Epidermal melanocyte (primary cell): ENCODE measurements at regions not wholly inside any gene's neighbourhood (a gene's known extent, or its start where the extent isn't known, plus 50 kb on each side); places are given as distances from the start of the nearest gene placed in this dataset.
"Not testable (repeated sequence)": the region's sequence is repeated elsewhere in the genome, so short reads cannot be mapped to it uniquely, and the experiment has no call there.

Source experiments
- DNase-seq: peaks from one replicate; pipeline ENCODE4 v3.0.0; 2011; ENCODE audit warnings: low spot score; ENCODE audit not compliant: insufficient read length

DNA sequence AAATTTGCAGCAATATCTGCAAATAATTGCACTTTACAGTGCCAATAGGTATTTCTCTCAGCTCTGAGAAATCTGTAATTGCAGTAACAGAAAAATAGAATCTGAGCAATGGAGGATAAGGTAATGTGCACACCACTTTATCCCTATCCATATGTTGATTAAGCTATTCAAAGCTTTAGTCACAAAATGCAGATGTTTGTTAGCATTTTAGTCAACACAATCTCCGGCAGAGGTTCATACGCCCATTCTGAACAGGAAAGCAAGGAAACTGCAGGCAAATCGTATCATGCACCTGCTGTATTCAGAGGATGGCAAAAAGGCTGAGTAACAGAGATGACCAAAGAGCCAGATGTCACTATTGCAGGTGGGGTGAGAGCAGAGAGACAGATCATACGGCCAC lies 566.2 kb upstream of the CDH2 start:
- DNase-seq, result no peak

DNA sequence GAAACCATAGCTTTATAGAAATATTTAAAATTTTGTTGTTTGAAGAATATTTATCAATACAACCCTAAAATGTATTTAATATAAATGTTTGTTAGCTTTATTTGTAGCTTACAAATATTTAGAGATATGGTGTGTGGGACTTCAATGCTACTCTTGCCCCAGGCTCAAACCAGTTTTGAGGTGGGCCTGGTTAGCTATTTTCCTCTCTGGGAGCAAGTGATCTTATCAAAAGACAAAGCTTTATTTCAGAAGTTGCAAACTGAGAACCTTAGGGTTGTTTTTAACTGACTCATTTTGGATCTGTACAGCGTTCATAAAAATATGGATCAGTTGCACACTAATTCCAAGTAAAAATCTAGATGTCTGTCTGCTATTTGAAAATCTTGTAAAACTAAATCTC lies 563.6 kb upstream of the CDH2 start:
- no peak for DNase-seq

DNA sequence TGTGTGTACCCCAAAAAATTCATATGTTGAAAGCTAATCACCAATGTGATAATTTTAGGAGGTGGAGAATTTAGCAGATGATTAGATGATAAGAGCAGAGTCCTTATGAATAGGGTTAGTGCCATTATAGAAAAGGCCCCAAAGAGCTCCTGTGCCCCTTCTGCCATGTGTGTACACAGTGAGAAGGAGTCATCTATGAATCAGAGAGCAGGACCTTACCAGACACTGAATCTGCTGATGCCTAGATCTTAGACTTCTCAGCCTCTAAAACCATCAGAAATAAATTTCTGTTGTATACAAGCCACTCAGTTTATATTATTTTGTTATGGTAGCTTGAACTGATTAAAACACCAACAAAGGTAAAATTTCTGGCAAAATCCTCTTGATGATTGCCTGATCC lies 560.0 kb upstream of the CDH2 start:
- no peak for DNase-seq

- DNase-seq, result no peak
Observed at GRCh38 chr18:28736223-28736622, 559.3 kb upstream of the CDH2 start.

DNA sequence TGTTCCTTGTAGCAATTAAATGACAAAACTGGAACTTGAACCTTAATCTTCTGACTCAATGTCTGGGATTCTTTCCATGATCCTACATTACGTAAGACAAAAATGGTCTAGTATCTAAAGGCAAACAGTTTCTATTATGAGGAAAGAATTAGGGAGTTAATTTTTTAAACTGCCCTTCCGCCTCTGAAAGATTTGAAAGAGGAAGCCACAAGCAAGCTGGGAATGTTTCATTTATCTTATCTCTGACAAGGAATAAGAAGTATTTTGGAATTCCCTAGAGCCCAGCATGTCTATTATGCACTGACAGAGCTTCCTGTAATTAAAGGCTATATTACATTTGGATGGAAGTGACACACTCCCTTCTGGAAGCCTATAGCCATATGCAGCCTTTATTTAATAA lies 558.8 kb upstream of the CDH2 start:
- no peak for DNase-seq

DNA sequence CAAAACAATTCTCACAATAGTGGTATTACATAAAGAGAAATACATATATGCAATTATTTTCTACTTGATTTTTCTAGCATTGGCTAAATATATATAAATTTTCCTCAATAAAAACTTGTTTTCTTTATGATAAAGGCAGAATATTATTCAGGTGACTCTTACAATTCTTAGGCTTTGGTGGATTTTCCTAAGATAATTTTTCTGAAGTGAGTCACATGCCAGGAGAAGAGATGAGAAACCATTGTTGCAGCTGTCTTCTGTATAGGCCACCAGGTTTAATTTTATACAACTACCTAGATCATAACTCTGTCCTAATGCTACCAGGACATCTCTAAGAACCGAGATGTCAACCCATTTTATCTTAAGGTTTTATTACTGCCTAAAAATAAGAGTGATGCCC lies 552.4 kb upstream of the CDH2 start:
- DNase-seq, result no peak

GRCh38 chr18:28728891-28729290 lies 552.0 kb upstream of the CDH2 start:
- no peak for DNase-seq

DNA sequence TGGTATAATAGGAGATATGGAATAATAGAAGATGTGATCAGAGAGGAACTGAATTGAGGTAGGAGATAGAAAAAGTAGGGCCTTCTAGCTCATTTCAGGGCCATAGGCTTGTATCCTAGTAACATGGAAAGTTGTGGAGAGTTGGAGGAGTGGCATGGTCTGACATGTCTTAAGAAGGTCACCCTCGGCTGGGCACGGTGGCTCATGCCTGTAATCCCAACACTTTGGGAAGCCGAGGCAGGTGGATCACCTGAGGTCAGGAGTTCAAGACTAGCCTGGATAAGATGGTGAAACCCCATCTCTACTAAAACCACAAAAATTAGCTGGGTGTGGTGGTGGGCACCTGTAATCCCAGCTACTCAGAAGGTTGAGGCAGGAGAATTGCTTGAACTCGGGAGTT lies 550.3 kb upstream of the CDH2 start:
- DNase-seq, result not testable (repeated sequence)

DNA sequence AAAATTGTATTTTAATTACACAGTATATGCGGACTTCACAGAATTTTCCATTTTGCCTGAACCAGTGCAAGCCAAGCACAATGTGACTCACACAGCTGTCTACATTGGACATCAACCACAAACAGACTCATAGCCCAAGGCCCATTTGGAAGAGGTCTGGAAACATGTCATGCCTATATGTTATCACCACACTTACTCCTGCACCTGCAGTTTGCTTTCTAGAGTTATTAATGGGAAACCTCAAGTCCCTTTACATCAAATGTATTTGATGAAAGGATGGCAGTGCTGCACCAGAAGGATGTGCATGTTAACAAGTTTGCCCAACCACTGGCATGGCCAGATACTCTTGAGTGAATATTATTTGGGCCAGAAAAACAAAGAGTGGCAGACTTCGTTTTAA lies 548.9 kb upstream of the CDH2 start:
- no peak for DNase-seq

DNA sequence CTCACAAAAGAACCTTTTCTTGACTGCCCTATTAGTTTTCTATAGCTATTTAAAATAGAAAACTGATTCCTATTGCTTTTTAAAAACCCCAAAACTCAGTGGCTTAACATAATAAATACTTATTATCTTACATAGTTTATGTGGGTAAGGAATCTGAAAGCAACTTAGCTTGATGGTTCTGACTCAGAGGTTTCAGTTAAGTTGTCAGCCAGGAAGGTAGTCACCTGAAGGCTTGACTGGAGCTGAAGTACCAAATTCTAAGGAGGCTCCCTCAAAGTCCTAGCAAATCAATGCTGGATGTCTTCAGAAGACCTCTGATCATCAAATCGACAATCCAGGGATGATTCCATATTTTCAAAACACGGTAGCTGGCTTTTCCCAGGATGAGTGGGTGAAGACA lies 546.6 kb upstream of the CDH2 start:
- no peak for DNase-seq

GRCh38 chr18:28718696-28719095 lies 541.8 kb upstream of the CDH2 start:
- DNase-seq, result no peak

DNA sequence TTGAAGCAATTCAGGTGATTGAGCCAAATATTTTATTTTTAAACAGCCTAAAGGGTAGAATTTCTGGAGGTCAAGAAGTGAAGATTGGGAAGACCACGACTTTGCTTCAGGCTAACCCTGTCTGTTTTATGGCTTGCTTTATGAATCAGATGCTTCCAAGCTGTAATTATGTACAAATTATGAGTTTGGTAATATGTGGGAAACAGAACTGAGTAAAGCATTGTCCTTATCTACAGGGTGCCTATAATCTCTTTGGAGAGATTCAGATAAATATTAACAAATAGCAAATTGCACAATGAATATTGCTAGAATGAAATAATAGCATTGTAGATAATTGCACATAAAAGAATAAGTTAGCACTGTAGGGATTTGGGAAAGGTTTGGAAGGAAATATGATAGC lies 539.4 kb upstream of the CDH2 start:
- DNase-seq, result no peak

DNA sequence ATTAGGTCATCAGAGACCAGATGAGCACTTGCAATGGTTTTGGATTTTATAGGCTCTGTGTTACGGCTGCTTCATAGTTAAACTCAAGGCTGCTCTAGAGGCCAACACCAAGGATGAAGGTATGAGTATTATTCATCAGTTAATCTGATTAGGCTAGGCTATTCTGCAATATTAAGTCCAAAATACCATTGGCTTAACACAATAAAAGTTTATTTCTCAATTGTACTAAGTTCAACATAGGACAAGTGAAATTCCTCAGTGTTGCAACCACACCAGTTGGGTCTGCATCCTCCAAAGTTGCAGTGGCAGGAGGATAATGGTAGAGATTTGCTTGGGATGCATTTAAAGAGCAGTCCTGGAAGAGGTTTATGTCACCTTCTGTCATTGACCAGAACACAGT lies 538.3 kb upstream of the CDH2 start:
- DNase-seq, result no peak

DNA sequence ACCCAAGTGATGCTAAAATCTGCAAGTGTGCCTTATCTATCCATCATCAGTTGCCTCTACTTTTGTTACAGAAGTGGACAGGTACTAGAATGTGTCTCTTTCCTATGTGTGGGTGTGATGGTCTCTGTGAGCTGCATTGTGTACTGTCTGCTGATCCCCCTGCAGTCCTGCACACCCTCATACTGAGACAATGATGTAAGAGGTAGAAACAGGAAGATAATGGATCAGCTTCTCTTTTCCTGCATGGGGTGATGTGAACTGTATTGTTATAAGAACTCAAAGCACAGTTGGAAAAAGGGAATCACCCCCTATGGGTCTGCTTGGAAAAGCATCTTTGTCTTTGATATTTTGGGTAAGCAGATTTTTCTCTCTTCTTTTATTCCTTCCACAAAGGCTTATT lies 537.6 kb upstream of the CDH2 start:
- no peak for DNase-seq

DNA sequence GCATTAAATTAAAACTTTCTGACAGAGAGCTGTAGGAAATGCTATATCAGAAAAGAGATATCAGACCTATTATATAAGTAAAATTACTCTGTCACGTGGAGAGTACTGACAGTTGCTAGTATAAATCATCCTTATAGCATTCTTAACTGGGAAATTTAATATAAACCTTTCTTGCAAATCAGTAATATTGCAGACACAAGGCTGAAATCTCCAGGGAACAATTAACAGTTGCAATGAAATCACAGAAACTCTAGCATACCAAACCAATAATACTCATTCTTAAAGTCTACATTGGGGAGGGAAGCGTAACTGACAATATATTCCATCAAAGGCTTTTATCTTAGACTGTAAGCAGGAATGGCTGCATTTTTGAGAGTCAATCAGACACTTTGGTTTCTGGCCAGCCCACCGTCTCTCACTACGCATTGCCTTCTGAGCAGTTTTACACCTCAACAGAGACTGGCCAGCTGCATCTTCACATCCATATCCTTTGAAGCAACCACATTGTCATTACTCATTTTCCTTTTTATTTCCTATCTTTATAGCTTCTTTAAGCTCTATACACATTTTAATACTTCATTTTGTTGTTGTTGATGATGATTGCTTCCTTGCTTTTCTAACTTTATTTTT lies 536.0 kb upstream of the CDH2 start:
- DNase-seq, result no peak

DNA sequence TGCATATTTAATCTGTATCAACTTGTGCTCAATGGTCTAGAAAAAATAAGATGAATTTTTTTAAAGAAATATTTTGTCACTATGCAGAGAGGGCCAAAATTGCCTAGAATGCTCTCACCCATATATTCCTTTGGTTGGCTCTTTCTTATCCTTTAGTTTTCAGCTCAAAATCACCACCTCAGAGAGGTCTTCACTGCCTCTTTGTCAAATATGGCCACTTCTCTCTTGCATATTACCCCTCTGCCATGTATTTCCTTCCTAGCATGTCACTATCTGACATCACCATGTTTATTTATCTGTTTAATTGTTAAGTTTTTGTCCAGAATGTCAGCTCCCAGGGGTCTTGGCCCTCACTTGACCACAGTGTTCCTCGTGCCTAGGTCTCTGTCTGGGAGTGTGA lies 535.2 kb upstream of the CDH2 start:
- DNase-seq, result no peak

GRCh38 chr18:28711096-28711495 lies 534.2 kb upstream of the CDH2 start:
- DNase-seq, result no peak

GRCh38 chr18:28707006-28707405 lies 530.1 kb upstream of the CDH2 start:
- no peak for DNase-seq

- no peak for DNase-seq
Observed at GRCh38 chr18:28706397-28706796, 529.5 kb upstream of the CDH2 start.

GRCh38 chr18:28705482-28705881 lies 528.6 kb upstream of the CDH2 start:
- no peak for DNase-seq

DNA sequence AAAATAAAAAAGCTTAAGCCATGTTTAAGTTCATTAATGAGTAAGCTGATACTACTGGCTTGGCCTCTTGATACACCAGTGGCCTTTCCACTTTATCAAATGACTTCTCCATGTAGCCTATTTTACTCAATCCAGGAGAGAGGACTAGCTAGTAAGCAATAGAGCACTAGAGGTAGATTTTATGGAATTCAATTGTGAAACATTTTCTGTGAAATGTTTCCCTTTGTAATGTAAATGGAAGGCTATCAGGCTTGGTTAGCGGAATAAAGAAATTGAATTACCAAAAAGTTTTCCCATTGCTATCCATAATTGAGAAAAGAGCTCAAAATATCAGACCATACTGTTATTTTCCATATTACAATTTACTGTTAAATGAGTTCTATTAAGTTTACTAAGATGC lies 515.4 kb upstream of the CDH2 start:
- DNase-seq, result no peak

GRCh38 chr18:28691496-28691840 lies 514.5 kb upstream of the CDH2 start:
- no peak for DNase-seq

- DNase-seq, result peak; percentile 49
Observed at GRCh38 chr18:28690836-28691495, 514.0 kb upstream of the CDH2 start.

GRCh38 chr18:28690100-28690499 lies 513.2 kb upstream of the CDH2 start:
- no peak for DNase-seq
